ENCODE measurements at regions not wholly inside any gene's neighbourhood (a gene's known extent, or its start where the extent isn't known, plus 50 kb on each side); places are given as distances from the start of the nearest gene placed in this dataset.

- TF ChIP-seq REST (IDR thresholded peaks at IDR 0.05; ENCODE audit: low read depth) (no peak), TCF12 (IDR thresholded peaks at IDR 0.05; ENCODE audit: low read depth) (no peak), FOXM1 (IDR thresholded peaks at IDR 0.05; ENCODE audit: borderline replicate concordance, low read depth) (no peak), YY1 (IDR thresholded peaks at IDR 0.05; ENCODE audit: low read depth) (no peak), RAD21 (IDR thresholded peaks at IDR 0.05; ENCODE audit: low read depth) (no peak)
Observed at GRCh38 chr14:22122829-22123560, 449.4 kb upstream of the OR4E1 start.

DNA sequence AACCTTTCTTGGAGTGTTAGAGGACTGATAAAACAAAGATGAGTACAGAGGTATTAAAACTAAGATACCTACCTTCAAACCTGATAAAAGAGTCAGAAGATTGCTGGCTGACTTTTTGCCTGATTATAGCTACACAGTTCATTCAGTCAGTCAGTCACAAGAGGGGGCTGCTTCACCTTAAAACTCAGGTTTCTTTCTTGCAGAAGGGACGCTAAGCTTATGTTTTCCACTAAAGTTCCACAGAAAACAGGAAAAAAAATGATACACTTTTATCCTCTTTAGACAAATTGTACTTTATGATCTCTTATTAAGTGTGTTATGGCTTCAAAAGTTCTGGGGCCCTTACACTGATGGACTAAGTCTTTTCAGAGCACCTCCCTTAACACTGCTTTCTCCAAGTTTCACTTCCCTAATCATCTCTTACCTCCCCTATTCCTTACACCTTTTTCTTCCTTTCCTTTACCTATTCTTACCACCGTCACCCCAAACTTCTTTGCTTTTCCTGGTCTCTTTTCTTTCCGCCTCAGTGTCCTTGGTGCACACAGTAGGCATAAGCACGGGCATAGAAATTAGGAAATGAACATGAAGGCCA is 448.7 kb upstream of the OR4E1 start:
- no peak for TF ChIP-seq EP300 (IDR thresholded peaks at IDR 0.05; ENCODE audit: borderline replicate concordance)
- peak; percentile 49 for TF ChIP-seq RAD21 (IDR thresholded peaks at IDR 0.05; ENCODE audit: low read depth)

GRCh38 chr14:22118899-22119477 is 445.4 kb upstream of the OR4E1 start:
- TF ChIP-seq FOXM1 (IDR thresholded peaks at IDR 0.05; ENCODE audit: borderline replicate concordance, low read depth) (no peak), RAD21 (IDR thresholded peaks at IDR 0.05; ENCODE audit: low read depth) (no peak), NFIC (IDR thresholded peaks at IDR 0.05) (no peak), EGR1 (IDR thresholded peaks at IDR 0.05) (no peak), CEBPB (IDR thresholded peaks at IDR 0.05) (no peak), CREB1 (IDR thresholded peaks at IDR 0.05; ENCODE audit: low read depth) (no peak), MAX (IDR thresholded peaks at IDR 0.05) (no peak), EP300 (IDR thresholded peaks at IDR 0.05; ENCODE audit: borderline replicate concordance) (no peak), TCF12 (IDR thresholded peaks at IDR 0.05; ENCODE audit: low read depth) (no peak), YY1 (IDR thresholded peaks at IDR 0.05; ENCODE audit: low read depth) (no peak), TEAD4 (IDR thresholded peaks at IDR 0.05) (no peak), TAF1 (IDR thresholded peaks at IDR 0.05; ENCODE audit: low read depth) (no peak), ZBTB7A (IDR thresholded peaks at IDR 0.05; ENCODE audit: low read depth) (no peak), REST (IDR thresholded peaks at IDR 0.05; ENCODE audit: low read depth) (no peak)
- TF ChIP-seq, protein P1, sequence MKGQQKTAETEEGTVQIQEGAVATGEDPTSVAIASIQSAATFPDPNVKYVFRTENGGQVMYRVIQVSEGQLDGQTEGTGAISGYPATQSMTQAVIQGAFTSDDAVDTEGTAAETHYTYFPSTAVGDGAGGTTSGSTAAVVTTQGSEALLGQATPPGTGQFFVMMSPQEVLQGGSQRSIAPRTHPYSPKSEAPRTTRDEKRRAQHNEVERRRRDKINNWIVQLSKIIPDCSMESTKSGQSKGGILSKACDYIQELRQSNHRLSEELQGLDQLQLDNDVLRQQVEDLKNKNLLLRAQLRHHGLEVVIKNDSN (IDR thresholded peaks at IDR 0.05), result no peak

DNA sequence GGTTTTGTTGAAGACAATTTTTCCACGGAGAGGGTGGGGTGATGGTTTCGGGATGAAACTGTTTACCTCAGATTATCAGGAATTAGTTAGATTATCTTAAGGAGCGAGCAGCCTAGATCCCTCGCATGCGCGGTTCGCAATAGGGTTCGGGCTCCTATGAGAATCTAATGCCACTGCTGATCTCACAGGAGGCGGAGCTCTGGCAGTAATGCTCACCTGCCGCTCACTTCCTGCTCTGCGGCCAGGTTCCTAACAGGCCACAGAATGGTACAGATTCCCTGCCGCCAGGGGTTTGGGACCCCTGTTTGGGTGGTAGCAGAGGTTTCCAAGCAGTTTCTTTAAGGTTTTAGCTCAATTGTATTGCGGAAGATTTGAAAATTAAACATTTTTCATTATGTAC is 439.8 kb upstream of the OR4E1 start:
- TF ChIP-seq CREB1 (IDR thresholded peaks at IDR 0.05; ENCODE audit: low read depth) (no peak), REST (IDR thresholded peaks at IDR 0.05; ENCODE audit: low read depth) (no peak), FOXM1 (IDR thresholded peaks at IDR 0.05; ENCODE audit: borderline replicate concordance, low read depth) (no peak), NFIC (IDR thresholded peaks at IDR 0.05) (no peak), TEAD4 (IDR thresholded peaks at IDR 0.05) (no peak), ZBTB7A (IDR thresholded peaks at IDR 0.05; ENCODE audit: low read depth) (no peak), EGR1 (IDR thresholded peaks at IDR 0.05) (no peak), RAD21 (IDR thresholded peaks at IDR 0.05; ENCODE audit: low read depth) (no peak), MAX (IDR thresholded peaks at IDR 0.05) (no peak), EP300 (IDR thresholded peaks at IDR 0.05; ENCODE audit: borderline replicate concordance) (no peak), TAF1 (IDR thresholded peaks at IDR 0.05; ENCODE audit: low read depth) (no peak), YY1 (IDR thresholded peaks at IDR 0.05; ENCODE audit: low read depth) (no peak), TCF12 (IDR thresholded peaks at IDR 0.05; ENCODE audit: low read depth) (no peak), CEBPB (IDR thresholded peaks at IDR 0.05) (no peak)
- TF ChIP-seq, protein P1 (IDR thresholded peaks at IDR 0.05), result no peak
